SK-N-SH (cell line): ENCODE measurements at regions not wholly inside any gene's neighbourhood (a gene's known extent, or its start where the extent isn't known, plus 50 kb on each side); places are given as distances from the start of the nearest gene placed in this dataset.

ENCODE experiments used
- CTCF ChIA-PET: fragments of 300-600, 350-600 bp; formaldehyde crosslinking; extraction: SDS; loops from one replicate; lab custom pipeline; 2021; lab: Yijun Ruan, JAX
- POLR2A ChIA-PET: fragments of 350-600 bp; sonication (Branson Sonifier 250); formaldehyde crosslinking; extraction: SDS; loops from one replicate; lab custom pipeline; 2020; ENCODE audit warnings: antibody characterized with exemption, inconsistent platforms; lab: Yijun Ruan, JAX
- DNase-seq: peaks from one replicate; pipeline ENCODE4 v3.0.0; 2012
- H2AFZ ChIP-seq: fragments of 200-600 bp; sonication (generic); 2 replicates; pipeline ENCODE4 v1.8.1; 2016; ENCODE audit warnings: antibody characterized with exemption, mild to moderate bottlenecking, low read depth
- H3F3A ChIP-seq: fragments of 200-600 bp; sonication (generic); replicated peaks from 2 replicates; pipeline ENCODE3; 2016; ENCODE audit warnings: antibody characterized with exemption, mild to moderate bottlenecking; ENCODE audit not compliant: insufficient read depth
- H3K27ac ChIP-seq, 2 experiments: fragments of 200-500 bp in 1 of 2; fragments of 200-600 bp in 1 of 2; sonication (Bioruptor generic) in 1 of 2; sonication (generic), shearing (Covaris generic) in 1 of 2; 2 replicates each; pipeline versions ENCODE4 v1.5.1 to v1.6.1; 2014 to 2016; ENCODE audit warnings: low read depth in 2 of 2, inconsistent platforms in 1 of 2, low read length in 1 of 2, mild to moderate bottlenecking in 1 of 2, mixed read lengths in 1 of 2
- H3K27me3 ChIP-seq: fragments of 200-600 bp; sonication (generic), shearing (Covaris generic); 2 replicates; pipeline ENCODE4 v1.6.1; 2016; ENCODE audit warnings: mixed run types; ENCODE audit not compliant: insufficient read depth
- H3K36me3 ChIP-seq, 2 experiments: fragments of 200-500 bp in 1 of 2; fragments of 200-600 bp in 1 of 2; sonication (Bioruptor generic) in 1 of 2; sonication (generic) in 1 of 2; replicated peaks in 1 of 2; 2 replicates each; pipeline versions ENCODE3 to v1.5.1; 2014 to 2016; ENCODE audit warnings: low read length in 1 of 2, mild to moderate bottlenecking in 1 of 2; ENCODE audit not compliant: insufficient read depth in 2 of 2, control insufficient read depth in 1 of 2
- H3K4me1 ChIP-seq, 2 experiments: fragments of 200-500 bp in 1 of 2; fragments of 200-600 bp in 1 of 2; sonication (Bioruptor generic) in 1 of 2; sonication (generic), shearing (Covaris generic) in 1 of 2; 2 replicates each; pipeline versions ENCODE4 v1.5.1 to v1.6.1; 2014 to 2016; ENCODE audit warnings: low read depth in 1 of 2, low read length in 1 of 2, mixed run types in 1 of 2; ENCODE audit not compliant: insufficient read depth in 2 of 2, control insufficient read depth in 1 of 2
- H3K4me2 ChIP-seq: fragments of 200-600 bp; sonication (generic), shearing (Covaris generic); 2 replicates; pipeline ENCODE4 v1.6.1; 2017; ENCODE audit warnings: mixed run types
- H3K4me3 ChIP-seq, 2 experiments: fragments of 200-500 bp in 1 of 2; fragments of 200-600 bp in 1 of 2; sonication (Bioruptor generic) in 1 of 2; sonication (generic), shearing (Covaris generic) in 1 of 2; 2 replicates each; pipeline versions ENCODE4 v1.5.1 to v1.8.1; 2014 to 2016; ENCODE audit warnings: low read depth in 2 of 2, inconsistent platforms in 1 of 2, low read length in 1 of 2, mild to moderate bottlenecking in 1 of 2, mixed read lengths in 1 of 2, moderate library complexity in 1 of 2
- H3K79me2 ChIP-seq: fragments of 200-600 bp; sonication (generic); 2 replicates; pipeline ENCODE4 v1.8.1; 2017; ENCODE audit warnings: mild to moderate bottlenecking; ENCODE audit not compliant: insufficient read depth
- H3K9ac ChIP-seq: fragments of 200-600 bp; sonication (generic); 2 replicates; pipeline ENCODE4 v1.6.1; 2017; ENCODE audit warnings: mixed run types
- H3K9me2 ChIP-seq: fragments of 200-600 bp; sonication (generic); 2 replicates; pipeline ENCODE4 v1.6.1; 2017; ENCODE audit warnings: mixed run types
- H3K9me3 ChIP-seq: fragments of 200-600 bp; sonication (generic); 2 replicates; pipeline ENCODE4 v1.6.1; 2017; ENCODE audit warnings: mixed run types, mild to moderate bottlenecking, moderate library complexity
- H4K20me1 ChIP-seq: fragments of 200-600 bp; sonication (generic); 2 replicates; pipeline ENCODE4 v1.6.1; 2017; ENCODE audit warnings: mild to moderate bottlenecking, mixed run types; ENCODE audit not compliant: insufficient read depth
- ELF1 ChIP-seq: IDR thresholded peaks from 2 replicates; pipeline ENCODE4 v1.4.0; 2012
- EZH2phosphoT487 ChIP-seq: fragments of 200-600 bp; sonication (generic); IDR thresholded peaks from 2 replicates; pipeline ENCODE4 v1.6.1; 2017; ENCODE audit warnings: low read depth, mixed run types, mild to moderate bottlenecking, antibody characterized with exemption, moderate library complexity, borderline replicate concordance
- FOSL2 ChIP-seq: IDR thresholded peaks from 2 replicates; pipeline ENCODE4 v1.4.0; 2012; ENCODE audit warnings: low read depth, mild to moderate bottlenecking, moderate library complexity, borderline replicate concordance
- FOXJ3 ChIP-seq: sonication (generic); formaldehyde crosslinking; IDR thresholded peaks from 2 replicates; pipeline ENCODE4 v1.5.1; 2020; ENCODE audit warnings: mild to moderate bottlenecking, missing genetic modification reagents
- GABPA ChIP-seq: IDR thresholded peaks from 2 replicates; pipeline ENCODE4 v1.4.0; 2012; ENCODE audit warnings: low read depth, mild to moderate bottlenecking
- MXI1 ChIP-seq: IDR thresholded peaks from 2 replicates; pipeline ENCODE4 v1.6.1; 2012; ENCODE audit warnings: mild to moderate bottlenecking, low read depth, low read length, improper control_type of control experiment
- NRF1 ChIP-seq: IDR thresholded peaks from 2 replicates; pipeline ENCODE4 v1.6.1; 2012; ENCODE audit warnings: low read depth, mild to moderate bottlenecking, low read length
- PBX3 ChIP-seq: IDR thresholded peaks from 2 replicates; pipeline ENCODE4; 2012
- RCOR1 ChIP-seq: fragments of 150-350 bp; IDR thresholded peaks from 2 replicates; pipeline ENCODE4 v1.6.1; 2017; ENCODE audit warnings: antibody characterized with exemption, low read length
- RFX5 ChIP-seq: IDR thresholded peaks from 2 replicates; pipeline ENCODE4 v1.6.1; 2012; ENCODE audit warnings: mild to moderate bottlenecking, improper control_type of control experiment, low read length
- RXRA ChIP-seq: IDR thresholded peaks from 2 replicates; pipeline ENCODE4 v1.4.0; 2012; ENCODE audit warnings: low read depth, mild to moderate bottlenecking, borderline replicate concordance
- SIN3A ChIP-seq: IDR thresholded peaks from 2 replicates; pipeline ENCODE4 v1.6.1; 2012; ENCODE audit warnings: low read depth, mild to moderate bottlenecking, low read length, moderate library complexity, borderline replicate concordance
- TAF1 ChIP-seq: IDR thresholded peaks from 2 replicates; pipeline ENCODE4 v1.6.1; 2012; ENCODE audit warnings: low read depth, mild to moderate bottlenecking, low read length, moderate library complexity, borderline replicate concordance
- USF1 ChIP-seq: IDR thresholded peaks from 2 replicates; pipeline ENCODE4 v1.4.0; 2012; ENCODE audit warnings: low read depth, borderline replicate concordance
- USF2 ChIP-seq: fragments of 150-350 bp; IDR thresholded peaks from 2 replicates; pipeline ENCODE4 v1.6.1; 2017; ENCODE audit warnings: antibody characterized with exemption, low read length, low read depth, borderline replicate concordance
- YY1 ChIP-seq: IDR thresholded peaks from 2 replicates; pipeline ENCODE4 v1.4.0; 2012; ENCODE audit warnings: low read depth, mild to moderate bottlenecking
- ZBTB33 ChIP-seq: IDR thresholded peaks from 2 replicates; pipeline ENCODE4 v1.4.0; 2012; ENCODE audit warnings: low read depth, borderline replicate concordance
- WGBS: methylation state at CpG from one replicate; pipeline ENCODE4 v1.1.6; 2017; ENCODE audit warnings: low lambda C conversion rate; 5-methylcytosine and 5-hydroxymethylcytosine counted together

- WGBS, result 13% methylated on average over 4 of the region's 4 CpGs
- H3K4me2 ChIP-seq, result no peak overlapping the region
- no peaks in the 10 kb centered on the region for H4K20me1 ChIP-seq
- TF ChIP-seq ZBTB33, result no peak
- TF ChIP-seq, all 33 proteins: peak for 0
- CTCF ChIA-PET, result no interaction called here
- Histone ChIP-seq H3K27me3 (no peaks in the 10 kb centered on the region), H3K4me3 (no peak overlapping the region), H2AFZ (no peak overlapping the region), H3K4me1 (no peaks in the 10 kb centered on the region), H3K79me2 (no peaks in the 10 kb centered on the region), H3K9me2 (no peaks in the 10 kb centered on the region), H3K27ac (no peak overlapping the region), H3F3A (no peaks in the 10 kb centered on the region), H3K9me3 (no peaks in the 10 kb centered on the region), H3K36me3 (no peaks in the 10 kb centered on the region), H3K9ac (no peak overlapping the region)
- POLR2A ChIA-PET, result no interaction called here
- no peak for DNase-seq
Observed at GRCh38 chr4:24174602-24175001, 284.8 kb upstream of the PPARGC1A start.

- no peaks in the 10 kb centered on the region for H3K36me3 ChIP-seq
- ChIA-PET CTCF (no interaction called here), POLR2A (no interaction called here)
- H3K27ac ChIP-seq, result no peak overlapping the region
- H3F3A ChIP-seq, result no peaks in the 10 kb centered on the region
- H3K4me1 ChIP-seq, result no peaks in the 10 kb centered on the region
- no peak for DNase-seq
- no peak overlapping the region for H2AFZ ChIP-seq
- H3K9me2 ChIP-seq, result no peaks in the 10 kb centered on the region
- no peaks in the 10 kb centered on the region for H3K79me2 ChIP-seq
- TF ChIP-seq USF2 (no peak), NRF1 (no peak), RFX5 (no peak), PBX3 (no peak), GABPA (no peak), ZBTB33 (no peak), ELF1 (no peak), FOSL2 (no peak), FOXJ3 (CRISPR knock-in tag) (no peak), USF1 (no peak), RXRA (no peak), MXI1 (no peak), TAF1 (no peak), RCOR1 (no peak), SIN3A (no peak), EZH2phosphoT487 (no peak), YY1 (no peak)
- TF ChIP-seq, all 33 proteins: peak for 0
- H3K27me3 ChIP-seq, result no peaks in the 10 kb centered on the region
- no peaks in the 10 kb centered on the region for H3K9me3 ChIP-seq
- H3K4me2 ChIP-seq, result no peak overlapping the region
- no peaks in the 10 kb centered on the region for H4K20me1 ChIP-seq
- WGBS, result 2% methylated on average over 4 of the region's 4 CpGs
- H3K4me3 ChIP-seq, result no peak overlapping the region
- H3K9ac ChIP-seq, result no peak overlapping the region
Observed at GRCh38 chr4:24172406-24172805, 282.6 kb upstream of the PPARGC1A start.
